Epithelial cell of proximal tubule (primary cell): ENCODE measurements at regions not wholly inside any gene's neighbourhood (a gene's known extent, or its start where the extent isn't known, plus 50 kb on each side); places are given as distances from the start of the nearest gene placed in this dataset.

Experiments
- DNase-seq: peaks from one replicate; pipeline ENCODE4 v3.0.0-alpha.2; 2011; ENCODE audit warnings: low read depth
- H3K4me3 ChIP-seq: 2 replicates; pipeline ENCODE4 v1.5.1; 2011; ENCODE audit warnings: low read depth, mild to moderate bottlenecking, low read length
- CTCF ChIP-seq: conservative IDR thresholded peaks from 2 replicates; pipeline ENCODE4 v1.5.1; 2012; ENCODE audit warnings: low read depth, mild to moderate bottlenecking, low read length

GRCh38 chr16:16780588-16780987 lies 401.6 kb downstream of the NPIPA7 start:
- H3K4me3 ChIP-seq: no peak overlapping the region
- TF ChIP-seq CTCF: no peak
- no peak for DNase-seq

GRCh38 chr16:16782153-16782552 lies 403.2 kb downstream of the NPIPA7 start:
- no peak for TF ChIP-seq CTCF
- DNase-seq: no peak

DNA sequence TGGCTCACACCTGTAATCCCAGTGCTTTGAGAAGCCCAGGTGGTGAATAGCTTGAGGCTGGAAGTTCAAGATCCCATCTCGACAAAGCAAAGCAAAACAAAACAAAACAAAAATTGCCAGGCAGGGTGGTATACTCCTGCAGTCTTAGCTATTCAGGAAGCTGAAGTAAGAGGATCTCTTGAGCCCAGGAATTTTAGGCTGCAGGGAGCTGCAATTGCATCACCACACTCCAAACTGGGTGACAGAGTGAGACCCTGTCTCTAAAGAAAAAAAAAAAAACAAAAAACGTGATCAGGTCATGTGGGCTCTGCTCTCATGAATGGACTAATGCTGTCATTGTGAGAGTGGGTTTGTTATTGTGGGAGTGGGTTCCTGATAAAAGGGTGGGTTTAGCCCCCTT lies 409.1 kb downstream of the NPIPA7 start:
- no peak for DNase-seq
- H3K4me3 ChIP-seq: no peak overlapping the region
- TF ChIP-seq CTCF: no peak

More at GRCh38 chr16:16782153-16782552, 403.2 kb downstream of the NPIPA7 start:
- no peak overlapping the region for H3K4me3 ChIP-seq

DNA sequence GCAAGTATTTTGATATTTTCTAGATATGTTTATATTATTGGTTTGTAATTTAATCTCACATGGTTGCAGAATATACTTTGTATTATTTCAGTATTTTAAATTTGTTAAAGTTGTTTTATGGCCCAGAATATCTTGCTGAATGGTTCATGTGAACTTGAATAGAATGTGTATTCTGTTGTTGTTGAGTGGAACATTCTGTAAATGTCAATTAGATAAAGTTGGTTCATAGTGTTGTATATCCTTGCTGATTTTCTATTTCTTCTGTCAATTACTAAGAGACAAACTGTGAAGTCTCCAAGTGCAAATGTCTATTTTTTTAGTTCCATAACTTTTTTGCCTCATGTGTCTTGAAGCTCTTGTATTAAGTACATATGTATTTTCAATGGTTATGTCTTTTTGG lies 411.7 kb downstream of the NPIPA7 start:
- DNase-seq: no peak
- no peak for TF ChIP-seq CTCF

DNA sequence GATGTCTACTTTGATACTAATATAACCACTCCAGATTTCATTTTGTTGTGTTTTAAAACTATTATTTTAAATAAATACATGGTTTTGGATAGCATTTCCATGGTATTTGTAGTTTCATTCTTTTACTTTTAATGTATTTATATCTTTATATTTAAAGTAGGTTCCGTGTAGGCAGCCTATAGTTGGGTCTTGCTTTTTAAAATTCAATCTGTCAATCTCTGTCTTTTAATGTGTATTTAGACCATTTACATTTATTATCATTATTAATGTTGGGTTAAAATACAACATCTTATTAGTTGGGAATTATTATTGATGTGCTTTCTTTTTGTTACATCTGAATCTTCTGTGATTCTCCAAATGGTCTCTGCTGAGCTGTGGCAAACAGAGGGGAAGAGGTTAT lies 412.1 kb downstream of the NPIPA7 start:
- no peak for TF ChIP-seq CTCF
- no peak overlapping the region for H3K4me3 ChIP-seq
- no peak for DNase-seq

More for the DNA sequence above, 411.7 kb downstream of the NPIPA7 start:
- no peak overlapping the region for H3K4me3 ChIP-seq

DNA sequence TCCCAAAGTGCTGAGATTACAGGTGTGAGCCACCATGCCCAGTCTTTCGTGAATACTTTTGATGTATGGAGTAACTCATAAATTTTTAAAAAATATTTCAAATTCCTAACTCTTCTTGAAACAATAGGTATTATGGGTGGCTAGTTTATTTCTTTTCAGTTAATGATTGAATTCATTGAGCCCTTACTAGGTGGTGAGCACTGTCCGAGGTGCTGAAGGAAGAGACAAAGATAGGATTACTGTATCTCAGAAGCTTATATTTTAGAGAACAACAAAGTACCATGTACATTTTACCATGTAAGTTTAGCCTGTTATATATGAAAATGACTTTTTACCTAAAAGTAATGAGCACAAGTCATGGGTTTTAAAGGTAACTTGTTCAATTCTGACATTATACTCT lies 418.3 kb downstream of the NPIPA7 start:
- H3K4me3 ChIP-seq: no peak overlapping the region
- no peak for TF ChIP-seq CTCF
- no peak for DNase-seq

GRCh38 chr16:16798504-16798903 lies 419.6 kb downstream of the NPIPA7 start:
- DNase-seq: no peak
- no peak for TF ChIP-seq CTCF
- no peak overlapping the region for H3K4me3 ChIP-seq
